Retinal pigment epithelial cell (primary cell): ENCODE measurements at regions not wholly inside any gene's neighbourhood (a gene's known extent, or its start where the extent isn't known, plus 50 kb on each side); places are given as distances from the start of the nearest gene placed in this dataset.

Experiments used
- DNase-seq: peaks from one replicate; pipeline ENCODE4 v3.0.0-alpha.2; 2010; ENCODE audit warnings: low read depth
- H3K4me3 ChIP-seq: 2 replicates; pipeline ENCODE4 v1.5.1; 2011; ENCODE audit warnings: mild to moderate bottlenecking, low read length, control low read depth, moderate library complexity
- TF ChIP-seq, protein P1 (sequence below): conservative IDR thresholded peaks from 2 replicates; pipeline ENCODE4 v1.5.1; 2011; ENCODE audit warnings: low read depth, low read length, control low read depth, inconsistent platforms

DNA sequence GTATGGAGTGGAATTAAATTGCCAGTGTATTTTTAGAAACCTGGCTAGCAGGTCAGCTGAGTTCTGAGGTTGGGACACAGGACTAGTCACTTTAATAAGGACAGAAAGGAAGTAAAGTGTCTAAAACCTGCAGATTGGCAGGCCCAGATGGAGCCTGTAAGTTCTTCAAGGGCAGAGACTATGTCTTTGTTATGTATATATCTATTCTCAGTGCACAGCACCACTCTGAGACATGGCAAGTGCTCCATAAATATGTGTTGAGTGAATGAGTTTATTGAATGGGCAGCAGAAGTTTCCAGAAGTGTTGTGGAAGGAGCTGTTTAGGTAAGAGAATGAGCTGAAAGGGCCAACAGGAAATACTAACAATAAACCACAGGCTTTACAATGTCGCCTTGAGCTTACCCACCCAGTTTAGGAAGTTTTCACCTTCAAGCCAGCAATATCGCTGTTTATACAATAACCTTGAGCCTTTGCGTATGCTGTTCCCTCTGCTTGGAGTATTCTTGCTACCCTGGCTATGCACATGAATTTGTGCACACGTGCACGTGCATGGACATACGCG lies 109.5 kb upstream of the TMPO start:
- no peak for DNase-seq
- H3K4me3 ChIP-seq, result no peak overlapping the region

DNA sequence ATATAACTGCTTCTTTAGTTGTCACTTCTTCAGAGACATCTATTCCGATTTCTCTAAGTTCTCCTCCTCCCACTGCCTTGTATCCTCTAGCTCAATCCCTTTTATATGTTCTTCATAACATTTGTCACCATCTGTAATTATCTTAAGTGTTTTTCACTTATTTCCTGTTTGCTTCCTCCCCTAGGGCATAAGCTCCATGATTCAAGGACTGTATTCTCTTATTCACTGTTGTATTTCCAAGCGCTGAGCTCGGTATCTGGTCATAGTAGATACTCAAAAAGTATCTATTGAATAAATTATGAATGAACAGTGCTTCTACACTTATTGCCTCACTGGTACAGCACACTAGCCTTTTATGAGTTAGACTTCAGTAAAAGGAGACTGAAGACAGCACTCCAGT lies 109.0 kb upstream of the TMPO start:
- no peak for DNase-seq
- TF ChIP-seq, protein P1, sequence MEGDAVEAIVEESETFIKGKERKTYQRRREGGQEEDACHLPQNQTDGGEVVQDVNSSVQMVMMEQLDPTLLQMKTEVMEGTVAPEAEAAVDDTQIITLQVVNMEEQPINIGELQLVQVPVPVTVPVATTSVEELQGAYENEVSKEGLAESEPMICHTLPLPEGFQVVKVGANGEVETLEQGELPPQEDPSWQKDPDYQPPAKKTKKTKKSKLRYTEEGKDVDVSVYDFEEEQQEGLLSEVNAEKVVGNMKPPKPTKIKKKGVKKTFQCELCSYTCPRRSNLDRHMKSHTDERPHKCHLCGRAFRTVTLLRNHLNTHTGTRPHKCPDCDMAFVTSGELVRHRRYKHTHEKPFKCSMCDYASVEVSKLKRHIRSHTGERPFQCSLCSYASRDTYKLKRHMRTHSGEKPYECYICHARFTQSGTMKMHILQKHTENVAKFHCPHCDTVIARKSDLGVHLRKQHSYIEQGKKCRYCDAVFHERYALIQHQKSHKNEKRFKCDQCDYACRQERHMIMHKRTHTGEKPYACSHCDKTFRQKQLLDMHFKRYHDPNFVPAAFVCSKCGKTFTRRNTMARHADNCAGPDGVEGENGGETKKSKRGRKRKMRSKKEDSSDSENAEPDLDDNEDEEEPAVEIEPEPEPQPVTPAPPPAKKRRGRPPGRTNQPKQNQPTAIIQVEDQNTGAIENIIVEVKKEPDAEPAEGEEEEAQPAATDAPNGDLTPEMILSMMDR, result no peak
- no peak overlapping the region for H3K4me3 ChIP-seq

More for the DNA sequence above, 109.5 kb upstream of the TMPO start:
- TF ChIP-seq, protein P1, result no peak

DNA sequence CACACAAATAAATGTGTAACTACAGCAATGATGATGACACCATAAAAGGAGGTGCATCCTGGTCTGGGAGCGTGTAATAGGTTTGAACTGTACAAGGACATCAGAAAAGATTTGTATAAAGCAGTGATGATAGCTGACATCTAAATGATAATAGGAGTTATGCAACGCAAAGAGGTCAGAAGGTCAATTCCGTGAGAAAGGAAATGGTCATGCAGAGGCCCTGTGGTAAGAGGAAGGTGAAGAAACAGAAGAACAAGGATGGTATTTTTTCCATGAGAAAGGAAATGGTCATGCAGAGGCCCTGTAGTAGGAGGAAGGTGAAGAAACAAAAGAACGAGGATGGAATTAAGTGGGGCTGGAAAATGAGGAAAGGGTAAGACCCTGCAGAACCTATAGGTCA lies 106.7 kb upstream of the TMPO start:
- no peak overlapping the region for H3K4me3 ChIP-seq
- no peak for DNase-seq
- TF ChIP-seq, protein P1, result no peak

DNA sequence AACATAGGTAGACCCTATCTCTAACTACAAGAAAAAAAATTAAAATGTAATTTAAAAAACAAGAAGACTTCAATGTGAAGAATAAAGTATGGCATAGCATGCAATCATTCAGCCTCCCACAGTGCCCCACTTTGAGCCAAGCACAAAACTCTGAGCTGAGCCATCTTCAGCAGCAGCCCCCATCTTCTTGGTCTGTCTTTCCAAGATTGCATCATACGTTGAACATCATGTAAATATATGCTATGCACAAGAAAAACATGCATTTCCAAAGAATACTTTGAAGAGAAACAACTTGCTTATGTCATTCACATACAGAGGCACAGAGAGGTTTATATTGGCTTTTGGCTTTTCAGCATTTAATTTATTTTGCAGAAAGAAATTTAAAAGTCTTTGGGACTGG lies 105.8 kb upstream of the TMPO start:
- DNase-seq, result no peak

DNA sequence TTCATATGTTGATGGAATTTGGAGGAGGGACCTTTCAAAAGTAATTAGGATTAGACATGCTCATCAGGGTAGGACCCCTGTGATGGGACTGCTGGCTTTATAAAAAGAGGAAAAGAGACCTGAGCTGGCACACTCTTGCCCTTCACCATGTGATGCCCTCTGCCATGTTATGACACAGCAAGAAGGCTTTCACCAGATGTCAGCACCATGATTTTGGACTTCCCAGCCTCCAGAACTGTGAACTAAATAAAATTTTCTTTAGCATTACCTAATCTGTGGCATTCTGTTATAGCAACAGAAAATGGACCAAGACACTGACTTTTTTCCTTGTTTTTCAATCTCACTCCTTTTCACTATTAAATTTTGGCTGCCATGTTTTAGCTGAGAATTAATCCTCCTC lies 105.0 kb upstream of the TMPO start:
- TF ChIP-seq, protein P1, result no peak
- DNase-seq, result no peak
- no peak overlapping the region for H3K4me3 ChIP-seq

More for the DNA sequence above, 105.8 kb upstream of the TMPO start:
- H3K4me3 ChIP-seq, result no peak overlapping the region
- TF ChIP-seq, protein P1, result no peak

DNA sequence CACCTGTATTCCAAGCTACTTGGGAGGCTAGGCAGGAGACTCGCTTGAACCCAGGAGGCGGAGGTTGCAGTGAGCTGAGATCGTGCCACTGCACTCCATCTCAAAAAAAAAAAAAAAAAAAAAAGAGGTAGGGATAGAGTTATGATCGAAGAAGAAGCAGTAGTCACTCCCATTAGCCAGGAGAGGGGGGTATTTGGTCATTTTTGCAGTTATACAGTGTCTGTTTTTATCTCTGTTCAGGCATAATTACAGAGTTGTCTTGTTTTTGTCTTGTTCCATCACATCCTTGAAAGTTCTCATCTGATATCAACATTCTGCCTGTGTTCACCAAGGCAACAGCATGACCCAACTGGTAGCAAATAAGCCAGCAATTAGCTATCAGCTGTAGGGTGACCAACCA lies 98.5 kb upstream of the TMPO start:
- DNase-seq, result no peak

DNA sequence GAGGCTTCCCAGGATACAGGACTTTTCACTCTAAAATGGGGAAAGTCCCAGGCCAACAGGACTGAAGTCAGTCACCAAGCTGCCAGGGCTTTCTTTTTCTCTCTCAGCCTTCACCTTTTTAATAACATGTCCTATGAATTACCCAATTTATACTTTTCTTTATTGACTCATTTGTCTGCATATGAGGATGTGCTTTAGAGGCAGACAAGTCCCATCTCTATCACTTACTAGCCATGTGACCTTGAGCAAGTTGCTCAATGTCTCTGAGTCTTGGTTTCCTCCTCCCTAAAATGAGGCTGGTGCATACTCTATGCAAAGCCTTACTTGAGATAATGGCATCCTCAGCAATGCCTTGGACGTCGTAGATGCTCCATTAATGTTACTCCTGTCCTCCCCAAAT lies 98.1 kb upstream of the TMPO start:
- H3K4me3 ChIP-seq, result no peak overlapping the region
- no peak for DNase-seq
- TF ChIP-seq, protein P1, result no peak

More for the DNA sequence above, 98.5 kb upstream of the TMPO start:
- no peak overlapping the region for H3K4me3 ChIP-seq
- TF ChIP-seq, protein P1, result peak; percentile 50
